Dermis blood vessel endothelial cell (primary cell): ENCODE measurements at regions not wholly inside any gene's neighbourhood (a gene's known extent, or its start where the extent isn't known, plus 50 kb on each side); places are given as distances from the start of the nearest gene placed in this dataset.
"Not testable (repeated sequence)": the region's sequence is repeated elsewhere in the genome, so short reads cannot be mapped to it uniquely, and the experiment has no call there.

Source experiments
- DNase-seq: peaks from one replicate; pipeline ENCODE4 v3.0.0; 2010

DNA sequence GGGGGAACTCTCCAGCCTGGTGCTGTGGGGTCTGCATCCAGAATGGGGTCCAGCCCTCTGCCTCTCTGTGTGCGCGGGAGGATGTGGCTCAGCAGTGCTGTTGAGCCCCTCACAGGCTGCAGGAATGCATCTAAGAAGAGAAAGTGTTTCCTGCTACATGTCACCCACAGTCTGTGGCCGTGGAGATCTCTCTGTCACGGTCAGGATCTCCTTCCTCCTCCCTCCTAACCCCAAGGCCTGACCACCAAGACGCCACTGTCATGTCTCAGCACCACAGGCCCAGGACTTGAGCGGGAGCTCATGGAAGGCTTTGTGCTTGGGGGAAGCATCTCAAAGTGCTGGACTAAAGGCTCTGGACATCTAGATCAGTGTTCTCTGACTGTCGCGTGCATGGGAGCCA is 90.1 kb downstream of the SREK1 start:
- no peak for DNase-seq

DNA sequence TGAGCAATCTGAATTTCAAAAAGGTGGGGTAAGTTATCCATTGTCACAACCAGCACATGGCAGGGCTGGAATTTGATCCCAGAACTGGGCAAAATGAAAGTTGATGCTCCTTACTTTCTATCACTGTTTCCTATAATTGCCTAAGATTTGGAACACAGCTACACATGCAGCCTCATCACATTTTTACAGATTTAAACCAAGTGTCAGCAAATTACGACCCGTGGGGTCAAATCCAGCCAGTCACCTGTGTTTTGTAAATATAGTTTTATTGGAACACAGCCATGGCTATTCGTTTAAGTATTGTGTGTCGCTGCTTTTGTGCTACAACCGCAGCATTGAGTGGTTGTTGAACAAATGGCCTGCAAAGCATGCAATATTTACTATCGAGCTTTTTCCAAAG is 94.3 kb downstream of the SREK1 start:
- DNase-seq: no peak

DNA sequence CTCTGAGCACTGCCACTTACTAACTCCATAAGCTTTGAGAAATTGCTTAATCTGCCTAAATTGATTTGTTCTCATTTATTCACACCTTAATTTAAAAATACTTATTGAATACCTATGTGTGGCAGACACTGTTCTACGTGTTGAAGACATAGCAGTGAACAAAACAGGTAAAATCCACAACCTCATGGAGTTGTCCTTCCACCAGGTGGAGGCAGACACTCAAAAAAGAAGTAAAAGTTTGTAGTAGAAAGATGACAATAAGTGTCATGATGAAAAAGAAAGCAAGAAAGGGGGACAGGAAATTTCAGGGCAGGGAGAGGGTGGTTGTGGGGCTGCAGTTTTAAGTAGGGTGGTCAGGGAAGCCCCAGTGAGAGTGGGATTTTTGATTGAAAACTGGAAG is 94.9 kb downstream of the SREK1 start:
- DNase-seq: no peak

DNA sequence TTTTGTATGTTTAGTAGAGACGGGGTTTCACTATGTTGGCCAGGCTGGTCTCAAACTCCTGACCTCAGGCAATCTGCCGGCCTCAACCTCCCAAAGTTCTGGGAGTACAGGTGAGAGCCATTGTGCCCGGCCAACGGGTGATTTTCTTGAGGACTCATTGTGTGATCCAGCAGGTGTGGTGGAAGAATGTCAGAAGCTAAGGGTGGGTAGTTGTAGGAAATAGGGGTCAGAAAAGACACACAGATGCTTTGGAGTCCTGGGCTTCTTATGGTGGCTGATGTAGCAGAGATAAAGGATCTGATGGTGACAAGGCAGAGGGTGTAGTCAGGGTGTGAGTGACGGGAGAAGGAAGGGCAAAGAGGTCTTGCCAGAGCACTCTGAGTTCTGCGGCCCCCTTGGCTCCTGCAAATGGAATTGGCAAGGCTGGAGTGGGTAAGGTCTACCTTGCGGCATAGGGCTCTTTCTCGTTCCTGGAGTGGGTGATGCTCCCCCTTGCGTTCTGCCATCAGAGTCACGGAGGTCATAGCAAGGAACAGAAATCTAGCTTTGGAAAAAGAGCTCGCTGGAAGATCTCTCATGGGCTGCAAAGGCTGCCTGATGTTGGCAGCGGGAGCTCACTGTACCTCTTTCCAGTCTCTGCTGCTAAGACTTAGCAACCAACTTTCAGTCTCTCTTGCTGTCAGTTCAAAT is 97.2 kb downstream of the SREK1 start:
- no peak for DNase-seq

DNA sequence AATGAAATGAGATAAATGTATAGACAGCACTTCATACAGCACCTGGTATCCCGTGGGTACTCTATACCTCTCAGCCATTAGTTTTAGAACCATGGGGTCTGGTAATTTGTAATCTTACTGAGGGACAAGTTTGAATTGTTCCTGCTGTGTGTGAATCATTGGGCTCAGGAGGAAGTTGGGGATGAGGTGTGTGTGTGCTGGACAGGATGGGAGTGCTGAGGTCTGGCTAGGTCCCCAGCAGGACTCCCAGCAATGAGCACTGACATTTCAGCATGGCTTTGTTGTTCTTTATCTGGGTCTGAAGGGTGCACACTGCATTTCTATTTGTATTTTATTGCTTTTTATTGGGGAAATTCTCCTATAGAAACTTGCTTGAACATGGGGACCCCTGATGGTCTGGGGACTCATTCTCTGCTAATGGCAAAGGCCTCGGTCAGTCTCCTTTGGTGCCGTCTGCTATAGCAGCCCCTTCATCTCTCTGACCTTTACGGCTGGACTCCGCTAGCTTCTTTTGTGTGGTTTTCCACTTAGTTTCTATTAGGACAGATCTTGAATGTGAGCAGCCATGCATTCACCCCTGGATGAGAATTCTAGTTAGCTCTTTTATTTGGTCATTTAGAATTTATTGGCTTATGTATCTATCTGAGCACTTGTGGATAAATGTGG is 98.1 kb downstream of the SREK1 start:
- peak; percentile 6 for DNase-seq

DNA sequence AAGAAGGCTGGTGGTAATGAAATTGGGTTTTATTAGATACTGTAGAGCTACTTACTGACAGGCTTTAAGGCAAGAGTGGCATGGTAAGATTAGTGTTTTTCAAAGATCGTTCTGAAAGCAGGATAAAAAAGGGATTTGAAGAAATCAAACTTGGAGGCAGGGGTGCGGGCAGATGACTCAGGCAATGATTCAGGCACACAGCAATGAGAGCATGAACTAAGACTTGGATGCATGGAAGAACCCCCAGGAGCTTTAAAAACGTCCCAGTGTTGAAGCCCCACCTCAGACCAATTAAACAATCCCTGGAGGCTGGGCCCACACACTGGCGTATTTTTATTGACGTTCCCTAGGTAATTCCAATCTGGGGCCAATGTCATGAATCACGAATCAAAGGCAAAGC is 102.5 kb downstream of the SREK1 start:
- DNase-seq: no peak

DNA sequence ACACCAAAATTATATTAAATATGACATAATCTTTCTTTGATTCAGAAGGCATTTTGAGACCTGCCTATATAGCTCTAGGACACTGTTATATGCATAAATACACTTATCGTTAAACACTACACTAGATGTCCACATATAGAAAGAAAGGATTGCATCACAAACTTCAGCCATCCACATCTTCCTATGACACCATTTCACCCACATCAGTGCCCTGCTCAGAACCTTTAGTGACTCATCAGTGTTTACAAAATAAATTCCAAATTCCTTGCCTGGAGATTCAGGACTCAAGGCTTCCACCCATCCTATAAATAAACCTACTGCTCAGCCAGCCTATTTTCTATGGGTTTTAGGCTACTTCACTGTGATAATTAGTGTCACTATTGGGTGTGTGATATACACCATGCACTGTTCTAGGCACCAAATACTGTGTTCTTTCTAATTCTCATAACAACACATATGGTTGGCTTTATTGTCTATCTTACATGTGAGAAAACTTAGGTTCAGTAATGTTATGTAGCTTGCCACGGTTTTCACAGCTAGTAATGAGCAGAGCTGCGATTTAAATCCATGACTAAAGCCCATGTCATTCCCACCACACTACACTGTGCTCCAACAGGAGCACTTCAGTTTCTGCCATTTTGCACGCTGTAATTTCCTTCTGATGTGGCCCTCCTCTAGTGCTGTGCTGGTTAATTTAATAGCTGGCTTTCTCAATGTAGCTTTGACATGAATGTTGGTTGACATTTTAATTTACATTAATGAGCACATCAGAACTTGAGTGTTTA is 103.3 kb downstream of the SREK1 start:
- DNase-seq: no peak

DNA sequence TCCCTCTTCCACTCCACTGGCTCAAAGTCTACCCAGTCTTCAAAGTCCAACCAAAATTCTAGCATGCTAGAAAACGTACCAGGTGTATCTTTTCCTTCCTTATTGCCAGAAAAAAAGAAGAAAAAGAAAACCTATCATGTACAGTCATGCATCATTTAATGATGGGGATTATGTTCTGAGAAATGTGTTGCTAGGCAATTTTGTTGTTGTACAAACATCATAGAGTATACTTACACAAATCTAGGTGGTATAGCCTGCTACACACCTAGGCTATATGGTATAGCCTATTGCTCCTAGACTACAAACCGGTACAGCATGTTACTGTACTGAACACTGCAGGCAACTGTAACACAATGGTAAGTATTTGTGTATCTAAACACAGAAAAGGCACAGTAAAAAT is 104.8 kb downstream of the SREK1 start:
- no peak for DNase-seq

DNA sequence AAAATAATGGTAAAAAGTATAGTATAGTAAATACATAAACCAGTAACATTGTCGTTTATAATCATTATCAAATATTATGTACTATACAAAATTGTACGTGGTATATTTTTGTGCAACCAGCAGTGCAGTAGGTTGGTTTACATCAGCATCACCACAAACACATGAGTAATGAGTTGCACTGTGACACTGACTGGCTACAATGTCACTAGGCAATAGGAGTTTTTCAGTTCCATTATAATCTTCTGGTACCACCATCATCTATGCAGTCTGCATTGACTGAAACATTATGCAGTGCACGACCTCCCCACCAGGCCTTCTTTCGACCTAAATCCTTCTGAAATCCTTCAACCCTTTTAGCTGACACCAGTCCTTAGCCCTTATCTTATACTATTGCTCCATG is 105.8 kb downstream of the SREK1 start:
- DNase-seq: no peak

DNA sequence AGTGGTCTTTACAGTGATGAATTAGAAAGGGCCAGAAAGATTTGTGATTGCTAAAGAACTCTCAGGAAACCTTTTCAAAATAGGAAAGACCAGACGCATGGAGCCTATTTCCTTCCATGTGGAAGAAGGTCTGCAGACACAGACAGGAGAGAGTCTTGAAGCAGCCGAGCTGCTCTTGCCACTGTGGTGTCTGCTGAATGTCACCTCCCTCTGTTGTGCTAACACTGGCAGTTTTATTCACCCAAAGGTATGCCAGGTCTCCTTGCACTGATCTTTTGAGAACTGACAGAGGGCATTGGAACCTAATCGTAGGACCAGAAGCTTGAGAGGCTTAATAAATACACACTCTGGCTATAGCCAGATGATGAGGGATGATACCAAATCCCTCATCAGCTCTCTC is 108.7 kb downstream of the SREK1 start:
- DNase-seq: no peak

DNA sequence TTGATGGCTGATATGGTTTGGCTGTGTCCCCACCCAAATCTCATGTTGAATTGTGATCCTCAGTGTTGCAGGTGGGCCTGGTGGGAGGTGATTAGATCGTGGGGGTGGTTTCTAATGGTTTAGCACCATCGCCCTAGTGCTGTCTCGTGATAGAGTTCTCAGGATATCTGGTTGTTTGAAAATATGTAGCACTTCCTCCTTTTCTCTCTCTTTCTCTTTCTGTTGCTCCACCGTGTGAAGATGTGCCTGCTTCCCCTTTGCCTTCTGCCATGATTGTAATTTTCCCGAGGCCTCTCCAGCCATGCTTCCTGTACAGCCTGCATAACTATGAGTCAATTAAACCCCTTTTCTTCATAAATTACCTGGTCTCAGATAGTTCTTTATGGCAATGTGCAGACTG is 111.6 kb downstream of the SREK1 start:
- DNase-seq: no peak

DNA sequence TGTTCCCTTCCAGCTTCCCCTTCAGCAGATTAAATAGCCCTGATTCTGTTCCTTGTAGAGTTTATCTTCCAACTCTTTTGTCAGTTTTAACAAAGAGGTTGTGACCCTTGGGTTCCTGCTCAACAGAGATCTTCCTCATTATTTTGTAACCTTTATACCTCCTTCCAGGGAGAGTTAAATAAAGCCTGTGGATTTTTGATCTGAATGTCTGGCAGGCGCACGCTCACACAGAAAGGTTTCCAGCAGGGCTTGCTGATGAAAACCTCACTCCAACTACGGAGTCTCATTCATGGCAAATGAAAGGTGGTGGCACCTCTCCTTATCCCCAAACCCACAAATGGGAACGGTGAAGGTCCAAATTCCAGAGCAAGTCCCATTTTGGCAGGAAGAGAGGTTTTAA is 129.0 kb downstream of the SREK1 start:
- no peak for DNase-seq

DNA sequence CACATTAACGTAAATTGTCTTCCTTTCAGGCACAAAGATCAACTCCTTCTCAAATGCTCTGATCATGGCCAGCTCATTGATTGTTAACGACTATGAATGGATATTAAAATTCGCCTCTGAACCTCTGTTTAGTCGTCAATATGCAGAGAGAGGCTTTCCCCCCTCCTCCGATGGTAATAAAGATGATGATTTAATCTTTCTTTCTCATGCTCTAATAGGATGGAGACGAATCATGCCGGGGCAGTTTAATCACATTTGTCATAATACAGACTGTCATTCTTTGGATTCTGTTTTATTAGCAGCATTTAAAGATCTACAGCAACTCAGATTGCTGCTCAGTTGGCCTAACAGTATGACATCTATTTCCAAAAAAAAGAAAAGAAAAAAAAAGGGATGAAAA is 132.9 kb downstream of the SREK1 start:
- no peak for DNase-seq

DNA sequence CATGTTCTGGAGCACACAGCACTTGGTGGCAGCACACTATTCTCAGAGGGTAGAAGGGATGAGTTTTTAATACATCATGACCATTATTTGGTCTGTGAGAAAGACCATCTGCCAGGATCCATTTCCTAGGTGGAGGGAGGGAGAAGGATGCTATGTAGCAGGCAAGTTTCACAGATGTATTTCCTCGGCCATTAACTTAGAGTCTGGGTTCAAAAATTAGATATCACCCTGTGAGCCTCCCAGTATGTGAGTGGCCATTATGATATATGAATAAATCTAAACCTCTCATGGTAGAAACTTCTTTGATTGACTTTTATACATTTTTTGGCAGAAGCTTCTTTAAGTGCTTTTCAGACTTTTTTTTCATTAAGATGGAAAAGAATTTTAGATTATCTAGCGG is 133.9 kb downstream of the SREK1 start:
- no peak for DNase-seq

DNA sequence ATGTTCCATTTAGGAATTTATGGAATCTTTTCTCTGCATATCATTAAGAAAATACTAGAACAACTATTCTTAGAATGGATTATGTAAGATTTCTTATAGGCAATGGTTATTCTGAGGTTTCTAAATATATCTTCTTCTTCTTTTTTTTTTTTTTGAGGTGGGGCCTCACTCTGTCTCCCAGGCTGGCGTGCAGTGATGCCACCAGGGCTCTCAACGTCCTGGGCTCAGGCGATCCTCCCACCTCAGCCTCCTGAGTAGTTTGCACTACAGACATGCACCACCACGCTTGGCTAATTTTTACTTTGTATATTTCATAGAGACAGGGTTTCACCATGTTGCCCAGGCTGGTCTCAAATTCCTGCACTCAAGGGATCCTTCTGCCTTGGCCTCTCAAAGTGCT is 137.2 kb downstream of the SREK1 start:
- DNase-seq: no peak

DNA sequence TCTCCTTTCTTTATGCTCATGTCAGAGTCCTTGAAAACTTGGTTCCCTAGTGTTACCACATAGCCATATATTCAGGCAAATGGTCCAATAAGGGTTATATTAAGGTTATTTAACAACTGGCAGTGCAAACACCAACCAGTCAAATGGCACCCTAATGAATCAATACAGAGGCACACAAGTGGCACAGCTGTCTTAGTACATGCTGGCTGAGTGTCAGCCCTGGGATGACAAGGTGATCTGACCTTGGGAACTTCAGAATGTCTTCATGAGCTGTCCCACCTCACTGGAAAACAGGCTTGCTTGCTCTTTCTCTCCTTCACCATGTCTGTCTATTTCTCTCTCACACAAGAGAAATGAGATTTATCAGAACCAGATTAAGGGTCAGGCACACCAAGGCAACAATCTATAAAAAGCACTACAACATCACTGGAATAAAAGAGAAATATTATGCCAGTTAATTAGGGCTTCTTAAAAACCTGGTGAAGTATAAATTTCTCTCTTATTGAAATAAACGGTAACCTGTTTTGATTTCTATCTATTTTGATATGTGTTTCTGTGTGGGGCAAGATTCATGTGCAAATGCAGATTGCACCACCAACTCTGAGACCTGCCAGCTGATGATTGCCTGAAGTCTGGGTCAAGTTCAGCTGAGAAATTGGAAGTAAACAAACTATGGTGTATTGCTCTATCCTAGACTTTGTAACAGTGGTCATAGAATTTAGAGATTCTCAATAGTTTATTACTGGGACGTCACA is 140.7 kb downstream of the SREK1 start:
- DNase-seq: no peak

DNA sequence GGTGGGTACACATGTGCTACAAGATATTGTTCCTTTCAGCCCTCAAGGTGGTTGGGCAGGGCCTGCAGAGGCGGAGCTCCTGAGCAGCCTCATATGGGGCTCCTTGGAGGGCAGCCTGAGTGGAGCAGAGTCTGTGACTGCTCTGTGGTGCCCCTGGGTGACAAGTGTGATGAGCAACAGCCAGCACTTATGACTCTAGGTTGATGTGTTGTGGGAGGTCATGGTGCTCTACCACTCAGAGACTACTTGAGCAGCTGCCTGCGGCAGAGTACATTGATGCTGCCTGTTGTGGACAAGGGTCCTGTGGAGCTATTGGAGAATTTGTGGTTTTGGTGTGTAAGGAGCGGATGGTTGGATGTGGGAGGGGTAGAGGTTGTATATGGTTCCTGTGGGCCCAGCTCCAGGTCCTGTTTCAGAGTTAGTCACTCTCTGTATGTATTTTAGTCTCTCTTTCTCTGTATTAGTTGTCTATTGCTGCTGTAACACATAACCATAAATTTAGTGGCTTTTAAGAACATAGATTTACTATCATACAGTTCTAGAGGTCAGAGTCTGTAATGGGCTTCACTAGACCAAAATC is 141.3 kb downstream of the SREK1 start:
- DNase-seq: no peak

DNA sequence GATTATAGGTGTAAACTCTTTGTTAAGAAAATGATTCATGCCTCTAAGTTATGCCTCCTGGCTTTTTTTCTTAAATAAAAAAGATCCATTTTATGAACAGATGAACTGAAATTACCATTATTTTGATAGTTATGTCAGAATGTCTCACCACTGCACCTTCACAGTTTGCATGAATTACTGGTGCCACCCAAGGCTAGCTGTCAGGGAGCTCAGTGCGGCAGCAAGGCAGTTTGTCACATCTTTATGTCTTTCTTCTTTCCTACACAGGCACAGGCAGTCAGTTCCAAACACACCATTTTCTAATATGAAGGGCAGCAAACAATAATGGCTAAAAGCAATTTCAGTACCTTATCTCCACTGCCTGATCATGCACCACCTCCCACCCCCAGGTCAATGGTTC is 147.7 kb downstream of the SREK1 start:
- no peak for DNase-seq

DNA sequence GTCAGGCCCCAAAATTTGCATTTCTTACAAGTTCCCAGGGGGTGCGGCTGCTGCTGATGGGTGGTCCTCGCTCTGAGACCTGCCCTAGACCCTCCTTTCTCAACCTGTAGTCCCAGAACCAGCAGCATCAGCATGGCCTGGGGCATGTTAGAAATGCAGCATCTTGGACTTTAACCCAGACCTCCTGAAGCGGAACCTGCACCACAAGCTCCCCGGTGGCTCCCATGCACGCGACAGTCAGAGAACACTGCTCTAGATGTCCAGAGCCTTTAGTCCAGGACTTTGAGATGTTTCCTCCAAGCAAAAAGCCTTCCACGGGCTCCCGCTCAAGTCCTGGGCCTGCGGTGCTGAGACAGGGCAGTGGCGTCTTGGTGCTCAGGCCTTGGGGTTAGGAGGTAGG is 149.8 kb downstream of the SREK1 start:
- not testable (repeated sequence) for DNase-seq

DNA sequence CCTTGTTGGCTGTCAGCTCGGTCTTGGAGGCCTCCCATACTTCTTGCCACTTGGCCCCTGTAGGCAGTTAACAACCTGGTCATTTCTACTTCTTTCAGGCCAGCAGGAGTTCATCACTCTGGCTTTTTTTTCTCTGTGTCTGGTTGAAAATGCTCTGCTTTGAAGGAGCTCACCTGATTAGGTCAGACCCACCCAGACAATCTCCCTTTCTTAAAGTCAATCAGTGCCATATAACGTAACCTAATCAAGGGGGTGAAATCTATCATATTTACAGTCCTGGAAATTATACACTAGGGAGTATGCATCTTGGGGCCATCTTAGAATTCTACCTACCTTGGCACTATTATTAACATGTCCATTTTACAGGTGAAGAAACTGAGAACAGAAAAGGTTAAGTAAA is 155.4 kb downstream of the SREK1 start:
- no peak for DNase-seq

DNA sequence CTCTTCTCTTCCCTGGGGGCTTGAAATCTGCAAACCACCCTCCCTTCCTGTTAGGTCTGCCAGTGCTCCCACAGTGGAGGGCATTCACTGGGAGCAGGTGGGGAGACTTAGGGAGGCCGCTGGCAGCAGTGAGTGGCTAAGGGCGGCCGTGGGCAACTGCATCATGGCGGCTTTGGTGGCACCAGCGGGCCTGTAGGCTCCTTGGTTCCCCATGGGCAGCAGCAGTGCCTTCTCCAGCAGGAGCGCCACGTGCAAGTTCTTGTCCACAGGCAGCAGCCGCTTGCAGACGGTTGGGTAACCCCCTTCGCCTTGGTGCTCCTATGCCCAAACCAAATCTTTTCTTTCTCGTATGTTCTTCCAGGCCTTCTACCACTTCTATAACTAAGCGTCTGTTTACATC is 158.2 kb downstream of the SREK1 start:
- no peak for DNase-seq

DNA sequence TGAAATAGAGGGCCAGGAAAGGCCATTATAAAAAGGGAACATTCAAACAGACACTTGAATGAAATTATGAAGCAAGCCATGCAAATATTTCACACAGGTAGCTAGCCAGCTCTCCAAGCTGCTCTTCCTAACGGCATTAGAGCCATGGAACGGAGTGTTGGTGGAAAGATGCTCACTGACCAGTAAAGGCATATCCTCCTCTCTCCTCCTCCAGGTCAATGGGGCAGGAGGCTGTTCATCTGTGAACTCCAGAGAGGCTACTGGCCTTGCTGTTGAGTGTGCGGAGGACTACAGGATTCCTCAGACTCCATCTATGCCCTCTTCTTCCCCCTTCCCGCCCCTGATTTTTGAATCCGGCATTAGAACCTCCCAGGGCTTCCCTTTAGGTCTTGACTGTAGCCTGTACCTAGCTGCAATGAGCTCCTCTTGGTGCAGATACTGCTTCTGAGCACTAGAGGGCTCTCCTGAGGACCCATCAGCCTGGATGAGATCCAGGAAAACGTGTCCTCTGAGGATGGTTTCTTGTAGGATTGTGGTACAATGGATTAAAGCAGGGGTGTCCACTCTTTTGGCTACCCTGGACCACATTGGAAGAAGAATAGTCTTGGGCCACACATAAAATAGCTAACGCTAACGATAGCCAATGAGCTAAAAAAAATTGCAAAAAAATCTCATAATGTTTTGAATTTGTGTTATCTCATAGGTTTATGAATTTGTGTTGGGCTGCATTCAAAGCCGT is 162.2 kb downstream of the SREK1 start:
- peak; percentile 80 for DNase-seq
